ENCODE measurements at regions not wholly inside any gene's neighbourhood (a gene's known extent, or its start where the extent isn't known, plus 50 kb on each side); places are given as distances from the start of the nearest gene placed in this dataset.

DNA sequence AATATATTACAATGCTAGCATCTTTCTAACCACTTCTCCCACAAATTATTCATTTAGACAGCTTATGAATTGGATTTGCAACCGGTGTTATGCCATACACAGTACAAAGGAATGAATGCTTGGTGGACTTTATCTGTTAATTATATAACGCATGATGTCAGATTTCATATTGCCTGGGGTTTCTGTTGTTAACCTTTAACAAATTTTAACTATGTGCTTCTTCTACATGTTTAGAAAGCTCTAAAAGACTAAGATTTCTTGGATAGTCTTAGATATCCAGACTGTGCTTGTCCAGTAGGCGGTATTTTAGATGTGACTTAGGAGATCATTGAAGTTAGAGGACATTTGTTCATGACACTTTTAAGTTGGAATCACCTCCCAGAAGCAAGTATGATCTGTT lies 976.3 kb downstream of the TMEM182 start:
- no peak overlapping the region for H2BK20ac ChIP-seq (ENCODE audit: low read depth, low read length, poor library complexity, severe bottlenecking)
- no peak overlapping the region for H2AK5ac ChIP-seq (ENCODE audit: insufficient read length, low read length)
- H3K4me3 Mint-ChIP-seq, result no peak overlapping the region
- no peaks in the 10 kb centered on the region for H3K9me3 ChIP-seq (ENCODE audit: control insufficient read depth, low read depth, low read length)
- no peak overlapping the region for H2BK5ac ChIP-seq (ENCODE audit: insufficient read length, low read length)
- no peaks in the 10 kb centered on the region for H3K79me1 ChIP-seq (ENCODE audit: insufficient read depth, low read depth, low read length, poor library complexity, severe bottlenecking)
- DNase-seq, result no peak
- H3K36me3 Mint-ChIP-seq (ENCODE audit: insufficient read depth in 1 of 3, low read depth in 3 of 3), result peaks cover 0 to 9% (median 2%) of the 10 kb centered on the region in 3 experiments; a peak in 2 of 7 replicates
- no peak overlapping the region for H3T11ph ChIP-seq (ENCODE audit: low read length)
- H3K4me2 ChIP-seq (ENCODE audit: insufficient read depth, insufficient read length, low read length), result no peak overlapping the region
- H2BK12ac ChIP-seq (ENCODE audit: insufficient read length, low read depth, low read length), result no peak overlapping the region
- no peak overlapping the region for H2BK15ac ChIP-seq (ENCODE audit: low read depth, low read length)
- H3K27me3 Mint-ChIP-seq (ENCODE audit: low read depth), result no peaks in the 10 kb centered on the region
- H3K79me2 ChIP-seq (ENCODE audit: insufficient read depth, low read length), result no peaks in the 10 kb centered on the region
- H3K9me3 Mint-ChIP-seq, result peaks cover 8 to 11% of the 10 kb centered on the region in 2 experiments
- H4K20me1 ChIP-seq (ENCODE audit: control insufficient read depth, insufficient read depth, insufficient read length), result no peaks in the 10 kb centered on the region
- TF ChIP-seq, protein P1, sequence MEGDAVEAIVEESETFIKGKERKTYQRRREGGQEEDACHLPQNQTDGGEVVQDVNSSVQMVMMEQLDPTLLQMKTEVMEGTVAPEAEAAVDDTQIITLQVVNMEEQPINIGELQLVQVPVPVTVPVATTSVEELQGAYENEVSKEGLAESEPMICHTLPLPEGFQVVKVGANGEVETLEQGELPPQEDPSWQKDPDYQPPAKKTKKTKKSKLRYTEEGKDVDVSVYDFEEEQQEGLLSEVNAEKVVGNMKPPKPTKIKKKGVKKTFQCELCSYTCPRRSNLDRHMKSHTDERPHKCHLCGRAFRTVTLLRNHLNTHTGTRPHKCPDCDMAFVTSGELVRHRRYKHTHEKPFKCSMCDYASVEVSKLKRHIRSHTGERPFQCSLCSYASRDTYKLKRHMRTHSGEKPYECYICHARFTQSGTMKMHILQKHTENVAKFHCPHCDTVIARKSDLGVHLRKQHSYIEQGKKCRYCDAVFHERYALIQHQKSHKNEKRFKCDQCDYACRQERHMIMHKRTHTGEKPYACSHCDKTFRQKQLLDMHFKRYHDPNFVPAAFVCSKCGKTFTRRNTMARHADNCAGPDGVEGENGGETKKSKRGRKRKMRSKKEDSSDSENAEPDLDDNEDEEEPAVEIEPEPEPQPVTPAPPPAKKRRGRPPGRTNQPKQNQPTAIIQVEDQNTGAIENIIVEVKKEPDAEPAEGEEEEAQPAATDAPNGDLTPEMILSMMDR (conservative IDR thresholded peaks at IDR 0.05), result no peak
- H3K9ac ChIP-seq (ENCODE audit: extremely low read depth, insufficient read length, low read length), result no peak overlapping the region
- no peak overlapping the region for H2BK120ac ChIP-seq (ENCODE audit: low read depth, low read length, poor library complexity, severe bottlenecking)
- no peaks in the 10 kb centered on the region for H3K23me2 ChIP-seq (ENCODE audit: insufficient read length, low read depth, low read length, poor library complexity, severe bottlenecking)
- no peak overlapping the region for H3K4ac ChIP-seq (ENCODE audit: low read depth, low read length)
- H4K91ac ChIP-seq (ENCODE audit: insufficient read length, low read depth, low read length), result no peak overlapping the region
- no peak overlapping the region for H3K56ac ChIP-seq (ENCODE audit: insufficient read length, low read depth, low read length)
- no CpG with 5 or more reads among the region's 3 CpGs for WGBS (ENCODE audit: extremely low coverage, insufficient read length, low lambda C conversion rate)
- H3K27ac Mint-ChIP-seq, result no peak overlapping the region
- H3K23ac ChIP-seq (ENCODE audit: insufficient read length, low read depth, low read length), result no peak overlapping the region
- no peak overlapping the region for H2AFZ ChIP-seq (ENCODE audit: low read length)
- no peaks in the 10 kb centered on the region for H3K4me1 Mint-ChIP-seq
- no peak overlapping the region for H3K27ac ChIP-seq (ENCODE audit: insufficient read length, low read depth, low read length)
- H4K8ac ChIP-seq (replicated peaks; ENCODE audit: insufficient read length, low read depth, low read length), result no peak overlapping the region
- H3K27me3 ChIP-seq (ENCODE audit: insufficient read depth, low read length), result no peaks in the 10 kb centered on the region
- H3K18ac ChIP-seq (ENCODE audit: insufficient read length, low read depth, low read length), result no peak overlapping the region
- H4K5ac ChIP-seq (ENCODE audit: insufficient read length, low read depth, low read length), result no peak overlapping the region
- no peaks in the 10 kb centered on the region; the same call in 1 of the 2 replicates for H3K4me1 ChIP-seq (ENCODE audit: insufficient read depth, low read length)
- no peak overlapping the region for H3K14ac ChIP-seq (ENCODE audit: insufficient read depth, low read length)

Measured in H9 (cell line).